Epithelial cell of esophagus (primary cell): ENCODE measurements at regions not wholly inside any gene's neighbourhood (a gene's known extent, or its start where the extent isn't known, plus 50 kb on each side); places are given as distances from the start of the nearest gene placed in this dataset.
"Not testable (repeated sequence)": the region's sequence is repeated elsewhere in the genome, so short reads cannot be mapped to it uniquely, and the experiment has no call there.

Experiments used
- DNase-seq: peaks from one replicate; pipeline ENCODE4 v3.0.0; 2010; ENCODE audit warnings: low read depth
- H3K4me3 ChIP-seq: 2 replicates; pipeline ENCODE4 v1.5.1; 2011; ENCODE audit warnings: mild to moderate bottlenecking, low read length, control low read depth
- CTCF ChIP-seq: IDR thresholded peaks from 2 replicates; pipeline ENCODE4 v1.5.1; 2011; ENCODE audit warnings: low read depth, mild to moderate bottlenecking, low read length, control low read depth, inconsistent platforms; ENCODE audit not compliant: insufficient read depth; ENCODE audit errors: missing control alignments

- DNase-seq: no peak
- no peak overlapping the region for H3K4me3 ChIP-seq
- TF ChIP-seq CTCF: no peak
Observed at GRCh38 chr4:155039162-155039561, 169.3 kb upstream of the NPY2R start.

- TF ChIP-seq CTCF: no peak
- H3K4me3 ChIP-seq: no peak overlapping the region
- DNase-seq: no peak
Observed at GRCh38 chr4:155040031-155040430, 168.4 kb upstream of the NPY2R start.

- DNase-seq: no peak
- no peak for TF ChIP-seq CTCF
- H3K4me3 ChIP-seq: no peak overlapping the region
Observed at GRCh38 chr4:155042014-155042413, 166.4 kb upstream of the NPY2R start.

GRCh38 chr4:155044251-155044650 lies 164.2 kb upstream of the NPY2R start:
- not testable (repeated sequence) for H3K4me3 ChIP-seq, DNase-seq

GRCh38 chr4:155047755-155048154 lies 160.7 kb upstream of the NPY2R start:
- DNase-seq: peak; percentile 62

GRCh38 chr4:155054042-155054441 lies 154.4 kb upstream of the NPY2R start:
- not testable (repeated sequence) for DNase-seq, H3K4me3 ChIP-seq

More at GRCh38 chr4:155047755-155048154, 160.7 kb upstream of the NPY2R start:
- TF ChIP-seq CTCF: no peak
- no peak overlapping the region for H3K4me3 ChIP-seq

GRCh38 chr4:155060419-155060818 lies 148.0 kb upstream of the NPY2R start:
- DNase-seq: no peak

GRCh38 chr4:155060873-155061272 lies 147.6 kb upstream of the NPY2R start:
- H3K4me3 ChIP-seq: no peak overlapping the region
- DNase-seq: no peak
- no peak for TF ChIP-seq CTCF

More at GRCh38 chr4:155060419-155060818, 148.0 kb upstream of the NPY2R start:
- H3K4me3 ChIP-seq: no peak overlapping the region
- no peak for TF ChIP-seq CTCF
